Mammary epithelial cell (primary cell): ENCODE measurements at regions not wholly inside any gene's neighbourhood (a gene's known extent, or its start where the extent isn't known, plus 50 kb on each side); places are given as distances from the start of the nearest gene placed in this dataset.

Experiments used
- EZH2 ChIP-seq: IDR thresholded peaks from 2 replicates; pipeline ENCODE4 v1.6.1; 2012; ENCODE audit warnings: low read length, inconsistent platforms, borderline replicate concordance
- TF ChIP-seq, protein P1 (sequence below), 2 donors: IDR thresholded peaks in 1 of 2; conservative IDR thresholded peaks in 1 of 2; 2 replicates each; pipeline ENCODE4 v1.5.1; 2011 to 2012; ENCODE audit warnings: inconsistent platforms in 2 of 2, low read length in 2 of 2, mild to moderate bottlenecking in 2 of 2, control low read depth in 1 of 2, low read depth in 1 of 2; ENCODE audit not compliant: insufficient read depth in 1 of 2; ENCODE audit errors: extremely low read depth in 1 of 2

- TF ChIP-seq, protein P1, sequence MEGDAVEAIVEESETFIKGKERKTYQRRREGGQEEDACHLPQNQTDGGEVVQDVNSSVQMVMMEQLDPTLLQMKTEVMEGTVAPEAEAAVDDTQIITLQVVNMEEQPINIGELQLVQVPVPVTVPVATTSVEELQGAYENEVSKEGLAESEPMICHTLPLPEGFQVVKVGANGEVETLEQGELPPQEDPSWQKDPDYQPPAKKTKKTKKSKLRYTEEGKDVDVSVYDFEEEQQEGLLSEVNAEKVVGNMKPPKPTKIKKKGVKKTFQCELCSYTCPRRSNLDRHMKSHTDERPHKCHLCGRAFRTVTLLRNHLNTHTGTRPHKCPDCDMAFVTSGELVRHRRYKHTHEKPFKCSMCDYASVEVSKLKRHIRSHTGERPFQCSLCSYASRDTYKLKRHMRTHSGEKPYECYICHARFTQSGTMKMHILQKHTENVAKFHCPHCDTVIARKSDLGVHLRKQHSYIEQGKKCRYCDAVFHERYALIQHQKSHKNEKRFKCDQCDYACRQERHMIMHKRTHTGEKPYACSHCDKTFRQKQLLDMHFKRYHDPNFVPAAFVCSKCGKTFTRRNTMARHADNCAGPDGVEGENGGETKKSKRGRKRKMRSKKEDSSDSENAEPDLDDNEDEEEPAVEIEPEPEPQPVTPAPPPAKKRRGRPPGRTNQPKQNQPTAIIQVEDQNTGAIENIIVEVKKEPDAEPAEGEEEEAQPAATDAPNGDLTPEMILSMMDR (conservative IDR thresholded peaks at IDR 0.05 in 1 of 2, IDR thresholded peaks at IDR 0.05 in 1 of 2; ENCODE audit: extremely low read depth in 1 of 2, insufficient read depth in 1 of 2, low read depth in 1 of 2, low read length in 2 of 2): no peak
- no peak for TF ChIP-seq EZH2
Measured at GRCh38 chr9:135370411-135371375, 108.9 kb upstream of the PPP1R26 start.
